Astrocyte of the spinal cord (primary cell): ENCODE measurements at regions not wholly inside any gene's neighbourhood (a gene's known extent, or its start where the extent isn't known, plus 50 kb on each side); places are given as distances from the start of the nearest gene placed in this dataset.

Source experiments
- DNase-seq: peaks from one replicate; pipeline ENCODE4 v3.0.0; 2011; ENCODE audit warnings: low read depth, low spot score
- H3K4me3 ChIP-seq: 2 replicates; pipeline ENCODE4 v1.5.1; 2011; ENCODE audit warnings: low read depth, mild to moderate bottlenecking, low read length, moderate library complexity
- in situ Hi-C: cut with HindIII; loops from 2 replicates; pipeline ENCODE4 v1.10.0; 2017; ENCODE audit warnings: low sequenced_read_pairs
- TF ChIP-seq, protein P1 (sequence below): IDR thresholded peaks from 2 replicates; pipeline ENCODE4 v1.5.1; 2012; ENCODE audit warnings: low read depth, mild to moderate bottlenecking, low read length, inconsistent platforms

DNA sequence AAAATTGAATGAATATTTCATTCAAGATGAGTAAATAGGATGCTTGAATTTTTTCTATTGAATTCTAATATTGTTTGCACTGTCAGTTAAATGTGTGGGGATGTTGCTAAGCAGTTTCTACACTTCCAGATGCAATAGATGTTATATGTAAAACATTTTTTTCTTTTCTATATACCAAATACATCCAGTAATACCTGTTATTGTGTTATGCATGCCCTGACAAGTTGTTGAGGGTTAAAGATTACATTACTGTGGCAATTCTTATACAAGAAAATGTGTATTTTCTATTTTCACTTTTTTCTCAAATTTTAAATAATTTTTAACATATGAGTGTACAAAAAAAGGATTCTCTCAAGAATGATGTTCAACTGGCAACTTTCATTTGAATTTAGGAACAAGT lies 713.9 kb downstream of the GATA3 start:
- TF ChIP-seq, protein P1, sequence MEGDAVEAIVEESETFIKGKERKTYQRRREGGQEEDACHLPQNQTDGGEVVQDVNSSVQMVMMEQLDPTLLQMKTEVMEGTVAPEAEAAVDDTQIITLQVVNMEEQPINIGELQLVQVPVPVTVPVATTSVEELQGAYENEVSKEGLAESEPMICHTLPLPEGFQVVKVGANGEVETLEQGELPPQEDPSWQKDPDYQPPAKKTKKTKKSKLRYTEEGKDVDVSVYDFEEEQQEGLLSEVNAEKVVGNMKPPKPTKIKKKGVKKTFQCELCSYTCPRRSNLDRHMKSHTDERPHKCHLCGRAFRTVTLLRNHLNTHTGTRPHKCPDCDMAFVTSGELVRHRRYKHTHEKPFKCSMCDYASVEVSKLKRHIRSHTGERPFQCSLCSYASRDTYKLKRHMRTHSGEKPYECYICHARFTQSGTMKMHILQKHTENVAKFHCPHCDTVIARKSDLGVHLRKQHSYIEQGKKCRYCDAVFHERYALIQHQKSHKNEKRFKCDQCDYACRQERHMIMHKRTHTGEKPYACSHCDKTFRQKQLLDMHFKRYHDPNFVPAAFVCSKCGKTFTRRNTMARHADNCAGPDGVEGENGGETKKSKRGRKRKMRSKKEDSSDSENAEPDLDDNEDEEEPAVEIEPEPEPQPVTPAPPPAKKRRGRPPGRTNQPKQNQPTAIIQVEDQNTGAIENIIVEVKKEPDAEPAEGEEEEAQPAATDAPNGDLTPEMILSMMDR, result no peak
- DNase-seq, result no peak
- no peak overlapping the region for H3K4me3 ChIP-seq
- in situ Hi-C loops, result no loop called here

DNA sequence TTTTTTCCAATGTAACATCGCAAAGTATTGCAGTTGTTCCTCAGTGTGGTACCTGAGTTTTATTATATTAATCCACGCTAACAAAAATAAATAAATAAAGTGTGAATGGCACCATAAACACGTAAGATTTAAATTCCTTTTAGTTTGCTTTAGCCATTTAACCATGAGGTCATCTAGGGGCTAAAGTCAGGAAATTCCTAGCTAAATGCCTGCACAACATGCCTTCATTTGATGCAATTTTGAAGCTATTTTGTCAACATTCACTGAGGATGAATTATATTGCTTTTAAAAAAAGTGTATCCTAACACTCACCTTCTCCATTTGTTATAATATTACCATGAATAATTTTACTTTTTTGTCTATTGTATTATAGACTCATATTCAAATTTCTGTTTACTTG lies 714.4 kb downstream of the GATA3 start:
- in situ Hi-C loops, result no loop called here
- no peak for DNase-seq
- no peak overlapping the region for H3K4me3 ChIP-seq
- TF ChIP-seq, protein P1, result no peak

DNA sequence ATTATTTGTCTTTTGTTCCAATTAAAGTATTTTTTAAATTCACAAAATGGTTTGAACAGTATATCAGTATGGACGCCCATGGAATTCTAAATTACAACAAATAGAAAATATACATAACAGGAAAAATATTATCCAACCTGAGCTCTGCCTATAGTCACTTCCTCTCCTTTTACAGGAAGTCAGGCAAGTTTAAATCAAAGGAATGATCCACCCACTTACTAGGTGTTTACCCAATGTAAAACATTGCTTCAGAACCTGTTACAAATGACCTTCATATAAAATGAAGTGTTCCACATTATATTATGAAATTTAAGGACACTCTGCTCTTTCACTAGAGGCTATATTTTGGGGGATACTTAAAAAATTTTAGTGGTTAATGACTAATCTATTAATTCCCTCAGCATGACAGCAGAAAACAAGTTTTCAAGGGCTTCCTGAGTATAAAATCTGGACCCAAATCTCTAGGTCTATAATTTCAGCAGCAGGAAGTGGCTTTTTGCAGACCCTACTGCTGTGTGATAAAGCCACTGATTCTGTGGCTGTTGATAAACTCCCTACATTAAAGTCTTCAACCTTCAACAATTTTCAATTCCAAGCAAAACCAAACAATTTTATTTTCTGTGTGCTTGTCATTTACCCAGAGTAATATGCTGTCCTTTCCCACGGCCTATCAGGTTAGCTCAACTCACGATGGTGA lies 722.6 kb downstream of the GATA3 start:
- TF ChIP-seq, protein P1, result no peak
- in situ Hi-C loops, result no loop called here
- no peak overlapping the region for H3K4me3 ChIP-seq
- DNase-seq, result no peak

DNA sequence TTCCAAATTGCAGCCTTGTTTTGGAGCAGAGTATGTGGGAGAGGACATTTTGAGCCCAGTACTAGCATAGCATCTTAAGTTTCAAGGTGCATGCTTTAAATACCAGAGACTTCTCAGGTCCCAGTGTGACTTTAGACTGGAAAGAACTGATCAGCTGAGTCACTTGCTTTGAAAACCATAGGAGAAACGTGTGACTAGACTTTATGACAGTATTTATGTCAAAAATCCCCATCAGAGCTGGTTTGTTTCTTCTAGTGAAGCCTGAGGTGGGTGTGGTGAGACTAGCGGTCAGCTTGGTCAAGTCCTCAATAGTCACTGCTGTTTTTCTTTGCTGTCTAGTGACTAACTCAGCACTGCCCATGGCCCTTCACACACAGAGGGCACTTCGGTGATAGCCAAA lies 724.2 kb downstream of the GATA3 start:
- TF ChIP-seq, protein P1, result no peak
- no peak overlapping the region for H3K4me3 ChIP-seq
- in situ Hi-C loops, result no loop called here
- DNase-seq, result no peak

DNA sequence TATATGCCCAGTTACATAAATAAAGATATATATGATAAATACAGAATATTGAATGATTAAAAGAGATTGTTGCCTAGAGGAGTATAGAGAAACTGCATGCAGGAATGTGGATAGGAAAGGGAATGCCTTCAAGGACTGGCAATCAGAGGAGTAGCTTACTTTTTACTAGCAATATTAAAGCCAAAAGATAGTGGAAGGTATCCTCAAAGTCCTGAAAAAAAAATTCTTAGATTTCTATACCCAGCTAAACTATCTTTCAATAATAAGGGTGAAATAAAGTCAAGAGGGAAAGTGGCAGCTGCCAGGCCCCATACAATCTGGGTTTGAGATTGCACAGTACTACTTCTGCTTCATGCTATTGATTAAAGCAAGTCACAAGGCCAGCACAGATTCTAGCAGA lies 733.2 kb downstream of the GATA3 start:
- H3K4me3 ChIP-seq, result no peak overlapping the region
- TF ChIP-seq, protein P1, result no peak
- in situ Hi-C loops, result no loop called here
- DNase-seq, result no peak

DNA sequence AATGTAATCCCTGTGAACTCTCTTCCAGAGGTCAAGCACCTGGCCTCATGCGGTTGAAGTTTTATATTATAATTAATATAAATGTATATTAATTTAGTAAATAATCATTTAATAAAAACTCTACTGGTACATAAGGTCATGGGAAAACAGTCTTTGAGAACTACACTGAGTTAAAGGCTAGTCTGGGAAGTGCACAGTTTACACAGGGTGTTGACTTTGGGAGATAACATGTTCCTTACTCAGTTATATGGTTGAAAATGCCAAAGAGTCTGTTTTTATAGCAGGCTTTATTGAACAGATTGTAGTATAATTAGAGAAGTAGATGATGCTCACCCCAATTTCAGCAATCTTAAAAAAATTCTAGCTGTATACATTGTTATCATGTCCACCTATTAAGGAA lies 735.9 kb downstream of the GATA3 start:
- no peak overlapping the region for H3K4me3 ChIP-seq
- no peak for DNase-seq
- in situ Hi-C loops, result no loop called here
- TF ChIP-seq, protein P1, result no peak
